HG03565 (cell line): ENCODE measurements at regions not wholly inside any gene's neighbourhood (a gene's known extent, or its start where the extent isn't known, plus 50 kb on each side); places are given as distances from the start of the nearest gene placed in this dataset.

Experiments used
- ATAC-seq: cut with Tn5 transposase; IDR thresholded peaks from one replicate; pipeline ENCODE4 v1.9.1; 2021; ENCODE audit warnings: mild to moderate bottlenecking, moderate library complexity; ENCODE audit not compliant: unreplicated experiment

GRCh38 chr3:153714588-153715290 is 406.5 kb upstream of the ARHGEF26 start:
- ATAC-seq = no peak

GRCh38 chr3:153722157-153722556 is 399.0 kb upstream of the ARHGEF26 start:
- ATAC-seq = no peak

- no peak for ATAC-seq
Observed at GRCh38 chr3:153731071-153731470, 390.1 kb upstream of the ARHGEF26 start.

- no peak for ATAC-seq
Observed at GRCh38 chr3:153734777-153735551, 386.2 kb upstream of the ARHGEF26 start.

GRCh38 chr3:153740109-153740508 is 381.1 kb upstream of the ARHGEF26 start:
- no peak for ATAC-seq

- no peak for ATAC-seq
Observed at GRCh38 chr3:153744889-153745288, 376.3 kb upstream of the ARHGEF26 start.

- no peak for ATAC-seq
Observed at GRCh38 chr3:153746211-153746610, 375.0 kb upstream of the ARHGEF26 start.

- ATAC-seq = no peak
Observed at GRCh38 chr3:153749070-153749610, 372.1 kb upstream of the ARHGEF26 start.

GRCh38 chr3:153752405-153753027 is 368.7 kb upstream of the ARHGEF26 start:
- ATAC-seq = no peak

GRCh38 chr3:153753035-153753434 is 368.2 kb upstream of the ARHGEF26 start:
- ATAC-seq = no peak

GRCh38 chr3:153756816-153757215 is 364.4 kb upstream of the ARHGEF26 start:
- ATAC-seq = no peak

- ATAC-seq = no peak
Observed at GRCh38 chr3:153757839-153758238, 363.4 kb upstream of the ARHGEF26 start.

- no peak for ATAC-seq
Observed at GRCh38 chr3:153760948-153761347, 360.2 kb upstream of the ARHGEF26 start.

GRCh38 chr3:153762411-153763235 is 358.6 kb upstream of the ARHGEF26 start:
- ATAC-seq = no peak

- no peak for ATAC-seq
Observed at GRCh38 chr3:153767601-153768560, 353.3 kb upstream of the ARHGEF26 start.

- ATAC-seq = peak; percentile 98
Observed at GRCh38 chr3:153768561-153769469, 352.4 kb upstream of the ARHGEF26 start.

GRCh38 chr3:153783106-153783505 is 338.1 kb upstream of the ARHGEF26 start:
- no peak for ATAC-seq

GRCh38 chr3:153783741-153784480 is 337.3 kb upstream of the ARHGEF26 start:
- no peak for ATAC-seq
